PC-3 (cell line): ENCODE measurements at regions not wholly inside any gene's neighbourhood (a gene's known extent, or its start where the extent isn't known, plus 50 kb on each side); places are given as distances from the start of the nearest gene placed in this dataset.

ENCODE experiments used
- ATAC-seq: fragments of 200-7000 bp; cut with Tn5 transposase; 2 replicates; pipeline ENCODE4 v1.9.1; 2020; ENCODE audit warnings: mild to moderate bottlenecking, moderate library complexity
- BruUV-seq: library from RNA; stranded (reverse); fragments of 400-500 nt; replicated peaks from 2 replicates; lab custom pipeline; 2021; lab: Mats Ljungman, UMichigan
- CTCF ChIA-PET: fragments of 300-600 bp; sonication (Branson Sonifier 250); formaldehyde crosslinking; loops from one replicate; lab custom pipeline; 2022; ENCODE audit warnings: antibody characterized with exemption; lab: Charles Lee
- POLR2A ChIA-PET: fragments of 300-600 bp; sonication (Branson Sonifier 250); formaldehyde crosslinking; loops from one replicate; lab custom pipeline; 2022; ENCODE audit warnings: antibody characterized with exemption; ENCODE audit not compliant: unreplicated experiment; lab: Charles Lee
- DNase-seq: peaks from one replicate; pipeline ENCODE4 v3.0.0-alpha.2; 2015
- H2AFZ ChIP-seq: fragments of 300-600 bp; sonication (generic); 2 replicates; pipeline ENCODE4 v1.6.0; 2016; ENCODE audit warnings: antibody characterized with exemption, low read length
- H3F3A ChIP-seq: fragments of 300-600 bp; sonication (generic); one replicate; pipeline ENCODE4 v1.6.0; 2017; ENCODE audit warnings: antibody characterized with exemption, low read length, control low read depth, mild to moderate bottlenecking; ENCODE audit not compliant: unreplicated experiment
- H3K27ac ChIP-seq: fragments of 300-600 bp; sonication (generic); 2 replicates; pipeline ENCODE4 v1.5.1; 2016; ENCODE audit warnings: mild to moderate bottlenecking, low read length
- H3K27me3 ChIP-seq: fragments of 300-600 bp; sonication (generic); 2 replicates; pipeline ENCODE4 v1.6.1; 2016; ENCODE audit warnings: low read length, mixed read lengths
- H3K36me3 ChIP-seq: fragments of 300-600 bp; sonication (generic); 2 replicates; pipeline ENCODE4 v1.6.1; 2016; ENCODE audit warnings: low read depth, mixed run types, low read length, mixed read lengths
- H3K4me1 ChIP-seq: fragments of 300-600 bp; sonication (generic); 2 replicates; pipeline ENCODE4 v1.5.1; 2016; ENCODE audit warnings: low read length; ENCODE audit not compliant: insufficient read depth
- H3K4me2 ChIP-seq: fragments of 300-600 bp; sonication (generic); 2 replicates; pipeline ENCODE4 v1.6.0; 2016; ENCODE audit warnings: low read length
- H3K4me3 ChIP-seq: fragments of 300-600 bp; sonication (generic); 2 replicates; pipeline ENCODE4 v1.5.1; 2016; ENCODE audit warnings: mild to moderate bottlenecking, low read length, mixed read lengths
- H3K79me2 ChIP-seq: fragments of 300-600 bp; sonication (generic); 2 replicates; pipeline ENCODE4 v1.6.1; 2017; ENCODE audit warnings: low read length, mixed read lengths
- H3K9ac ChIP-seq: fragments of 300-600 bp; sonication (generic); 2 replicates; pipeline ENCODE4 v1.6.0; 2016; ENCODE audit warnings: mild to moderate bottlenecking, low read length
- H3K9me2 ChIP-seq: fragments of 300-600 bp; sonication (generic); replicated peaks from 2 replicates; pipeline ENCODE4 v1.6.1; 2016; ENCODE audit warnings: mixed run types, low read length, mixed read lengths
- H3K9me3 ChIP-seq: fragments of 300-600 bp; sonication (generic); 2 replicates; pipeline ENCODE4 v1.6.1; 2016; ENCODE audit warnings: low read length, mixed read lengths
- H4K20me1 ChIP-seq: fragments of 300-600 bp; sonication (generic); 2 replicates; pipeline ENCODE4 v1.6.1; 2016; ENCODE audit warnings: low read length, mixed read lengths
- EZH2 ChIP-seq: fragments of 300-600 bp; sonication (generic); IDR thresholded peaks from one replicate; pipeline ENCODE4 v1.6.1; 2017; ENCODE audit warnings: antibody characterized with exemption, mild to moderate bottlenecking, low read length; ENCODE audit not compliant: unreplicated experiment
- EZH2phosphoT487 ChIP-seq: fragments of 300-600 bp; sonication (generic); IDR thresholded peaks from 2 replicates; pipeline ENCODE4 v1.6.1; 2018; ENCODE audit warnings: mild to moderate bottlenecking, antibody characterized with exemption, low read length, borderline replicate concordance
- intact Hi-C: fragments of 100-400 bp; cut with micrococcal nuclease; formaldehyde crosslinking; loops from 2 replicates; pipeline ENCODE4 v1.9.0; 2023
- TF ChIP-seq, protein P1 (sequence below): fragments of 300-600 bp; sonication (generic); conservative IDR thresholded peaks from 2 replicates; pipeline ENCODE4 v1.5.1; 2017; ENCODE audit warnings: antibody characterized with exemption, low read depth, mild to moderate bottlenecking, low read length

GRCh38 chr2:100767224-100767653 lies 52.7 kb upstream of the NPAS2 start:
- TF ChIP-seq EZH2phosphoT487: no peak
- ATAC-seq (peak; percentile 79), DNase-seq (peak; percentile 97)
- Histone ChIP-seq H3K4me1 (peaks cover 52% of the 10 kb centered on the region), H3K4me2 (peak overlapping the region; percentile 75), H2AFZ (no peak overlapping the region), H3K79me2 (no peaks in the 10 kb centered on the region), H3K27me3 (no peaks in the 10 kb centered on the region), H3K27ac (peak overlapping the region; percentile 96), H3F3A (peaks cover 14% of the 10 kb centered on the region), H4K20me1 (no peaks in the 10 kb centered on the region), H3K9me2 (no peaks in the 10 kb centered on the region), H3K4me3 (peak overlapping the region; percentile 47), H3K36me3 (no peaks in the 10 kb centered on the region), H3K9me3 (no peaks in the 10 kb centered on the region), H3K9ac (peak overlapping the region; percentile 73)
- intact Hi-C loops: loop anchor here (1.0 to 2.0 kb wide), 4 partner anchors 14 to 51 kb away; no protein-coding TSS in a partner anchor
- POLR2A ChIA-PET: interaction anchor here (0.7 to 1.6 kb wide), 5 partner anchors 13 to 161 kb away, joined by 3 to 13 read pairs (median 4); no protein-coding TSS in a partner anchor
- BruUV-seq: no TSS peak
- CTCF ChIA-PET: interaction anchor here (0.7 to 1.4 kb wide), 4 partner anchors 14 to 136 kb away, joined by 3 to 6 read pairs (median 4); no protein-coding TSS in a partner anchor

- POLR2A ChIA-PET: interaction anchor here (0.8 to 1.6 kb wide), 4 partner anchors 13 to 162 kb away, joined by 3 to 13 read pairs (median 6); no protein-coding TSS in a partner anchor
- H3K9me3 ChIP-seq: no peaks in the 10 kb centered on the region
- no peaks in the 10 kb centered on the region for H3K9me2 ChIP-seq
- peak overlapping the region; percentile 31; the same call in 1 of the 2 replicates for H2AFZ ChIP-seq
- H3K4me2 ChIP-seq: peak overlapping the region; percentile 75
- H4K20me1 ChIP-seq: no peaks in the 10 kb centered on the region
- no peaks in the 10 kb centered on the region for H3K79me2 ChIP-seq
- H3K9ac ChIP-seq: peak overlapping the region; percentile 73
- intact Hi-C loops: loop anchor here (1.0 to 2.0 kb wide), 4 partner anchors 13 to 50 kb away; no protein-coding TSS in a partner anchor
- H3K27me3 ChIP-seq: no peaks in the 10 kb centered on the region
- H3K36me3 ChIP-seq: no peaks in the 10 kb centered on the region
- TF ChIP-seq EZH2: no peak
- TF ChIP-seq, protein P1, sequence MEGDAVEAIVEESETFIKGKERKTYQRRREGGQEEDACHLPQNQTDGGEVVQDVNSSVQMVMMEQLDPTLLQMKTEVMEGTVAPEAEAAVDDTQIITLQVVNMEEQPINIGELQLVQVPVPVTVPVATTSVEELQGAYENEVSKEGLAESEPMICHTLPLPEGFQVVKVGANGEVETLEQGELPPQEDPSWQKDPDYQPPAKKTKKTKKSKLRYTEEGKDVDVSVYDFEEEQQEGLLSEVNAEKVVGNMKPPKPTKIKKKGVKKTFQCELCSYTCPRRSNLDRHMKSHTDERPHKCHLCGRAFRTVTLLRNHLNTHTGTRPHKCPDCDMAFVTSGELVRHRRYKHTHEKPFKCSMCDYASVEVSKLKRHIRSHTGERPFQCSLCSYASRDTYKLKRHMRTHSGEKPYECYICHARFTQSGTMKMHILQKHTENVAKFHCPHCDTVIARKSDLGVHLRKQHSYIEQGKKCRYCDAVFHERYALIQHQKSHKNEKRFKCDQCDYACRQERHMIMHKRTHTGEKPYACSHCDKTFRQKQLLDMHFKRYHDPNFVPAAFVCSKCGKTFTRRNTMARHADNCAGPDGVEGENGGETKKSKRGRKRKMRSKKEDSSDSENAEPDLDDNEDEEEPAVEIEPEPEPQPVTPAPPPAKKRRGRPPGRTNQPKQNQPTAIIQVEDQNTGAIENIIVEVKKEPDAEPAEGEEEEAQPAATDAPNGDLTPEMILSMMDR: no peak
- TF ChIP-seq EZH2phosphoT487: no peak
- DNase-seq: peak; percentile 82
- peak; percentile 71 for ATAC-seq
- peak overlapping the region; percentile 96 for H3K27ac ChIP-seq
- BruUV-seq: TSS peak; percentile 90
- H3K4me1 ChIP-seq: peaks cover 50% of the 10 kb centered on the region
- CTCF ChIA-PET: interaction anchor here (0.7 to 1.4 kb wide), 4 partner anchors 13 to 135 kb away, joined by 3 to 6 read pairs (median 4); no protein-coding TSS in a partner anchor
- peak overlapping the region; percentile 47 for H3K4me3 ChIP-seq
- H3F3A ChIP-seq: peaks cover 14% of the 10 kb centered on the region
These were observed 51.8 kb upstream of the NPAS2 start for GRCh38 chr2:100767810-100768806.
